Spinal cord (tissue), 9 donors: ENCODE measurements at regions not wholly inside any gene's neighbourhood (a gene's known extent, or its start where the extent isn't known, plus 50 kb on each side); places are given as distances from the start of the nearest gene placed in this dataset.

Experiments
- DNase-seq, 6 donors: peaks; one replicate each; pipeline versions ENCODE4 v3.0.0 to v3.0.0-alpha.2; 2013 to 2015; ENCODE audit warnings: low spot score in 6 of 6, low read depth in 4 of 6
- H3K27ac ChIP-seq: one replicate; pipeline ENCODE4 v1.5.1; 2013; ENCODE audit warnings: low read depth, low read length, control low read depth
- H3K27me3 ChIP-seq: one replicate; pipeline ENCODE4 v1.6.1; 2013; ENCODE audit warnings: low read length; ENCODE audit not compliant: control insufficient read depth, insufficient read depth
- H3K36me3 ChIP-seq: one replicate; pipeline ENCODE4 v1.6.1; 2013; ENCODE audit warnings: low read length; ENCODE audit not compliant: control insufficient read depth, insufficient read depth
- H3K4me1 ChIP-seq: one replicate; pipeline ENCODE4 v1.6.1; 2013; ENCODE audit warnings: low read length; ENCODE audit not compliant: control insufficient read depth, insufficient read depth
- H3K4me3 ChIP-seq: one replicate; pipeline ENCODE4 v1.5.1; 2013; ENCODE audit warnings: low read depth, low read length, control low read depth
- H3K9me3 ChIP-seq: one replicate; pipeline ENCODE4 v1.6.1; 2013; ENCODE audit warnings: low read length; ENCODE audit not compliant: control insufficient read depth, insufficient read depth
- WGBS: methylation state at CpG from one replicate; pipeline ENCODE4 v1.1.5; 2013; ENCODE audit warnings: missing lambda C conversion rate; ENCODE audit not compliant: insufficient coverage; 5-methylcytosine and 5-hydroxymethylcytosine counted together
- donor health status: healthy.

GRCh38 chr12:111275308-111275707 lies 93.6 kb downstream of the PHETA1 start:
- peak in 2 of 6 donors; percentile 23 to 34 for DNase-seq
- WGBS: 63% methylated on average over 10 of the region's 10 CpGs

DNA sequence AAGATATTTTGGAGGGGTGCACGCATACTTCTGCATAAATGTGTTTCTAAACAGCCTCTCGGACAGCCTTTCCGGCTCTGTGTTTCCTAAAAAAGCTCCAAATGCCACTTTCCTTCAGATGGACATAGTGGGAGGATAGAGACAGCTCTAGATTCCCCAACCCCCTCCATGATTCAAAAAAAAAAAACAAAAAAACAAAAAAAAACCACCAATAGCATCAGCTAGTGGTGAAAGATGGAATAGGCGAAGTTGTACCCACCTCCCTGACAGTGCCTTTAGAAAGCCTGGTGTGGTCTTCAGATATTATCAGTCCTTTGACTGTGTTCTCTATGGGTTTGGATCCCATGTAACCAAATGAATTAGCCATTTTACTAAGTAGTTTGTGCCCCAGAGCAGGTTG lies 94.1 kb downstream of the PHETA1 start:
- Histone ChIP-seq H3K9me3 (no peaks in the 10 kb centered on the region), H3K36me3 (no peaks in the 10 kb centered on the region), H3K27ac (no peak overlapping the region), H3K27me3 (peaks cover 2% of the 10 kb centered on the region), H3K4me3 (no peak overlapping the region), H3K4me1 (no peaks in the 10 kb centered on the region)
- WGBS: no CpG with 5 or more reads among the region's 4 CpGs
- DNase-seq: peak in 2 of 6 donors; percentile 70 to 88

More at GRCh38 chr12:111275308-111275707, 93.6 kb downstream of the PHETA1 start:
- no peaks in the 10 kb centered on the region for H3K4me1 ChIP-seq
- H3K27me3 ChIP-seq: peaks cover 2% of the 10 kb centered on the region
- H3K36me3 ChIP-seq: no peaks in the 10 kb centered on the region
- no peak overlapping the region for H3K27ac ChIP-seq
- no peaks in the 10 kb centered on the region for H3K9me3 ChIP-seq
- H3K4me3 ChIP-seq: no peak overlapping the region

GRCh38 chr12:111271674-111272418 lies 97.0 kb downstream of the PHETA1 start:
- Histone ChIP-seq H3K4me1 (peaks cover 5% of the 10 kb centered on the region), H3K27ac (no peak overlapping the region), H3K4me3 (no peak overlapping the region), H3K36me3 (no peaks in the 10 kb centered on the region), H3K27me3 (peaks cover 2% of the 10 kb centered on the region), H3K9me3 (no peaks in the 10 kb centered on the region)
- peak in 1 of 6 donors; percentile 78 for DNase-seq
- no CpG with 5 or more reads among the region's 6 CpGs for WGBS

GRCh38 chr12:111270774-111271173 lies 98.1 kb downstream of the PHETA1 start:
- Histone ChIP-seq H3K4me3 (no peak overlapping the region), H3K9me3 (no peaks in the 10 kb centered on the region), H3K27ac (no peak overlapping the region), H3K4me1 (peaks cover 5% of the 10 kb centered on the region), H3K27me3 (peaks cover 2% of the 10 kb centered on the region), H3K36me3 (no peaks in the 10 kb centered on the region)
- 58% methylated on average over 7 of the region's 7 CpGs for WGBS
- DNase-seq: no peak

- Histone ChIP-seq H3K4me3 (no peak overlapping the region), H3K27ac (no peak overlapping the region), H3K9me3 (no peaks in the 10 kb centered on the region), H3K27me3 (peaks cover 2% of the 10 kb centered on the region), H3K4me1 (peaks cover 5% of the 10 kb centered on the region), H3K36me3 (no peaks in the 10 kb centered on the region)
- DNase-seq: peak in 2 of 6 donors; percentile 67 to 84
- 47% methylated on average over 9 of the region's 11 CpGs for WGBS
These were observed 98.7 kb downstream of the PHETA1 start for GRCh38 chr12:111270239-111270638.

DNA sequence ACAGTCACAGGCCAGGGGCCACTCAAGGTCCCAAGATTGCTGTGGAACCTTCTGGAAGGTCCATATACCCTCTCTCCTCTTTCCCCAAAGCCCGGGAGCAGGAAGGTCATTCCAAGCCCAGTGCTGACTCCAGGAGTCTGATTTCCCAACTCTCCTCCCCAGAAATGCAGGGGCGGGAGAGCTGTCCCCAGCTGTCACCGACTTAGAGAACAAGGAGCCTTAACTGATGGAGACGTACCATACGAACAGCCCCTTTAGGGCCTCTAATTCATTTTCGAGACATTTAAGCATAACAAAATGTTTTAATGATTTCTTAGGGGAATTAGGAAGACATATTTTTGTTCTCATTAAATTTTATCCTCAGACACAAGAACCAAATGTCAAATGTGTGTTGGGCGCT lies 99.2 kb downstream of the PHETA1 start:
- Histone ChIP-seq H3K27ac (no peak overlapping the region), H3K4me1 (peaks cover 5% of the 10 kb centered on the region), H3K27me3 (peaks cover 2% of the 10 kb centered on the region), H3K4me3 (no peak overlapping the region), H3K9me3 (no peaks in the 10 kb centered on the region), H3K36me3 (no peaks in the 10 kb centered on the region)
- 61% methylated on average over 2 of the region's 7 CpGs for WGBS
- DNase-seq: peak in 2 of 6 donors; percentile 38 to 67

DNA sequence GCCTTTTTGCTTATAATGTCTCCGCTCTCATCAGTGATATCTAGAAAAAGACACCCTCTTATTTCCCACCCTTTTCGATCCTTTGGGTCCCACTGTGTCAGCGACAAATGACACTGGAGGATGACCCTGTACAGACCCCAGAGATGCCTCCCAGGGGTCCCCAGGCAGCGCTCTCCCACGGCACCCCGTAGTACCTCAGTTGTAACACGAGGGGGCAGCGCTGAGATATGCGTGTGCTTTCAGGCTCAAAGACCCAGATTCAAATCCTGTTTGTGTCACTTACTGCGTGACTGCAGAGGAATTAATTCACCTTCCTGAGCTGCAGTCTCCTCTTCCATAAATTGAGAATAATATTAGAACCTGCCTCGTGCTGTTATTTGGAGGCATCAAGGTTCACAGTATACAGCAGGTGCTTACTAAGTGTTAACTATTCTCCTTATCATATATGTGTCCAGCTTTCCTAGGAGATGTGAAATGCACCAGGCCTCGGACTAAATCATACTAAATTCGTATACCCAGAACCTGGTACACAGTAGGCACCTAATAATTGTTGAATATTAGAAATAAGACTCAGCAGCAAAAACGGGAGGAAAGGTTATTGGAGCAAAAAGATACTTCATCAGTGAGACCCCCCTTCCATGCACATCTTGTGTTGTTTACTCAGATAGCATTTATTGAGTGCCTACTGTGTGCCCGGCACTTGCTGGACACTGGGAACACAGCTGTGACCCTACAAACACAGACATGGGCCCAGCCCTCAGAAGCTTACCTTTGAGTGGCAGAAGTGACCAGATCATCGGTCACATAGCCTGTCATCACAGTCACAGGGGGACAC lies 99.9 kb downstream of the PHETA1 start:
- Histone ChIP-seq H3K27me3 (peaks cover 2% of the 10 kb centered on the region), H3K27ac (no peak overlapping the region), H3K36me3 (no peaks in the 10 kb centered on the region), H3K4me1 (peaks cover 5% of the 10 kb centered on the region), H3K4me3 (no peak overlapping the region), H3K9me3 (no peaks in the 10 kb centered on the region)
- no peak for DNase-seq
- WGBS: 80% methylated on average over 10 of the region's 16 CpGs

GRCh38 chr12:111267144-111267543 lies 101.8 kb downstream of the PHETA1 start:
- Histone ChIP-seq H3K36me3 (no peaks in the 10 kb centered on the region), H3K27me3 (peaks cover 2% of the 10 kb centered on the region), H3K27ac (no peak overlapping the region), H3K9me3 (no peaks in the 10 kb centered on the region), H3K4me3 (no peak overlapping the region), H3K4me1 (peaks cover 5% of the 10 kb centered on the region)
- 37% methylated on average over 7 of the region's 8 CpGs for WGBS
- DNase-seq: no peak

DNA sequence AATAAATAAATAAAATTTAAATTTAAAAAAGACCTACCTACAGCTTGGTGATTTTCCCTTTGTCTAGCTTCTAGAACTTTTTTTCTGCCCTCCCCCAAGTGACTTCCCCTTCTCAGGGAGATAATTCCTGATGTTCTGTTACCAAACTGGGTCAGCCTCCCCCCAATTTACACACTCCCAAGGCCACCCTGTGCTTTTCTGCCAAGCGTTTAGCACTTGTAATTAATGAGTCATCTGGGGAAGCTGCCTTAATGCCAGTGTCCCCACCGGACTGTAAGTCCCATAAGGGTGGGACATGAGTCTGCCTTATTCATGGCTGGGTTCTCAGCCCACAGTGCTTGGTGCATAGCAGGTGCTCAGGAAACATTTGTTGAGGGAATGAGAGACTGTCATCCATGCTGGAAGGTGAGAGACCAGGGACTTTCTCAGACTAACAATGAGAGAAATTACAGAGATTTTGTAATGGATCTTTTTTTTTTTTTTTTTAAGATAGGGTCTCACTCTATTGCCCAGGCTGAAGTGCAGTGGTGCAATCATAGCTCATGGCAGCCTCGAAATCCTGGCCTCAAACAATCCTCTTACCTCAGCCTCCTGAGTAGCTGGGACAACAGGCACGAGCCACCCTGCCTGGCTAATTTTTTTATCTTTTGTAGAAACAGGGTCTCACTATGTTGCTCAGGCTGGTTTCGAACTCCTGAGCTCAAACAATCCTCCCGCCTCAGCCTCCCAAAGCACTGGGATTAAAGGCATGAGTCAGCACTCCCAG lies 106.8 kb downstream of the PHETA1 start:
- 51% methylated on average over 4 of the region's 6 CpGs for WGBS
- Histone ChIP-seq H3K9me3 (no peaks in the 10 kb centered on the region), H3K27ac (no peak overlapping the region), H3K4me1 (peaks cover 10% of the 10 kb centered on the region), H3K27me3 (no peaks in the 10 kb centered on the region), H3K4me3 (no peak overlapping the region), H3K36me3 (no peaks in the 10 kb centered on the region)
- DNase-seq: no peak
